ENCODE measurements at regions not wholly inside any gene's neighbourhood (a gene's known extent, or its start where the extent isn't known, plus 50 kb on each side); places are given as distances from the start of the nearest gene placed in this dataset.
"Not testable (repeated sequence)": the region's sequence is repeated elsewhere in the genome, so short reads cannot be mapped to it uniquely, and the experiment has no call there.

DNA sequence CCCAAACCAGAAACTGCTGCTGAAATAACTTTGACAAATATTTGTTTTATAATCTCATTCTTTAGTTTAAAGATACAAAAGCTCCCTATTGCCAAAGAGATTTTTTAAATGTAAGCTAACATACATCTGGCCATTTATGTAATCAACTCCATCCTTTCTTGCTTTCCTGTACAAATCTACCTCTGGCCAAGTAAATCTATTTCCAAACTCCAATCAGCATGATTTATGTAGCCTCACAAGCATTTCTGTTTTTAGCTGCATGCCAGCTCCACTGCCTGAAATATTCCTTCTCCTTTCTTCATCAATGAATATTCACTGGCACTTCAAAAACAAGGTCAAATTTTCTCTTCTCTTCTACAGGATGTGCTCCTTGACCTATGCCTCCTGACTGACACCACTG is 80.0 kb downstream of the SHOX2 start:
- DNase-seq = no peak

DNA sequence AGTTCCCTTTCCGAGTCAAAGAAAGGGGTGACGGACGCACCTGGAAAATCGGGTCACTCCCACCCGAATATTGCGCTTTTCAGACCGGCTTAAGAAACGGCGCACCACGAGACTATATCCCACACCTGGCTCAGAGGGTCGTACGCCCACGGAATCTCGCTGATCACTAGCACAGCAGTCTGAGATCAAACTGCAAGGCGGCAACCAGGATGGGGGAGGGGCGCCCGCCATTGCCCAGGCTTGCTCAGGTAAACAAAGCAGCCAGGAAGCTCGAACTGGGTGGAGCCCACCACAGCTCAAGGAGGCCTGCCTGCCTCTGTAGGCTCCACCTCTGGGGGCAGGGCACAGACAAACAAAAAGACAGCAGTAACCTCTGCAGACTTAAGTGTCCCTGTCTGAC is 86.3 kb downstream of the SHOX2 start:
- not testable (repeated sequence) for DNase-seq

DNA sequence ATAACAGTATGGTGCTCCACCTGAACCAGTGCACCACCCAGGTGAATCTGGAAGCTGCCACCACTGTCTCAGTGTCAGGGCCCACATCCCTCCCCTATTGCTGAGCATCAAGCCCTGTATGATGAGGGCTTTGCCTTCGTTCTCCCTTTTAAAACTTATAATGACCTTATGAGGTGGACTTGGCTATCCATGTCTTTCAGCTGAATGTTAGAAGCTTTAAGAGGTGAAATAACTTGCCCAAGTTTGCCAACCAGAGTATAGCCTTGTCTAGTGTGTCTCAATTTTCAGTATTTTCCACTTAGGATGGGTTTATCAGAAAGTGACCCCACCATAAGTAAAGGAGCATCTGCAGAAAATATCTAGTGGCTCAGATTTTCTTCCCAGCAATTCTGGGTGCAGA is 87.8 kb downstream of the SHOX2 start:
- no peak for DNase-seq

- DNase-seq = no peak
Measured at GRCh38 chr3:158012901-158013300, 93.3 kb downstream of the SHOX2 start.

DNA sequence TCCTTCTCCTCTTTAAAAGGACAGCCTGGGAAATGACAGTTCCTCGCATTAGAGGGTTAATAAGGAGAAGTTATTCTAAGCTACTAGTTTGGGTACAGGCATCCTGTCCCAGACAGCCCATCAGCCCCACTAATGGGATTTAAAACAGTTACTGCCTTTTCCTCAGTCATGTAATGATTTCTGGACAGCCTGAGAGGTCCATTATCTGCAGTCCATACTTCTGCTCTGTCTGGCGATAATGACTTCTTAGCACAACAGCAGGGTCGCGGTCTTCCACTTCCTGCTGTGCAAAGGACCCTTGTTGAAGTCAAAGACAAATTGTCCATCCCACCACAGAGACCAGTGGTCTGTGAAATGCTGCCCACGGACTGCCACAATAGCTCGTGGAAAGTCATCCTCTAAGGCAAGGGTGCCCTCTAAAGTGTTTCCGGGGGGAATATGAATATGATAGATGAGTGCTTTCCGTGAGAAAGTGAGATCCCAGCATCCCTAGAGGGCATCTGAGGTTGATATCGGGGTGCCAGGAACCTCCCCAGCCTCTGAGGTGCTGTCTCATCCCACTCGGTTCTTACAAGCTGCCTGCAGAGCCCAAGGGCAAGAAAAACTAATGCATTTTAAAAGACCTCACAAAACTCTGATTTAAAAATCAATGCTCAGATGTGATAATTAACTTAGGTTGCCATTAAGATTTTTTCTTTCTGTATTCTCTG is 100.7 kb downstream of the SHOX2 start:
- no peak for DNase-seq

GRCh38 chr3:157999246-157999645 is 107.0 kb downstream of the SHOX2 start:
- no peak for DNase-seq

DNA sequence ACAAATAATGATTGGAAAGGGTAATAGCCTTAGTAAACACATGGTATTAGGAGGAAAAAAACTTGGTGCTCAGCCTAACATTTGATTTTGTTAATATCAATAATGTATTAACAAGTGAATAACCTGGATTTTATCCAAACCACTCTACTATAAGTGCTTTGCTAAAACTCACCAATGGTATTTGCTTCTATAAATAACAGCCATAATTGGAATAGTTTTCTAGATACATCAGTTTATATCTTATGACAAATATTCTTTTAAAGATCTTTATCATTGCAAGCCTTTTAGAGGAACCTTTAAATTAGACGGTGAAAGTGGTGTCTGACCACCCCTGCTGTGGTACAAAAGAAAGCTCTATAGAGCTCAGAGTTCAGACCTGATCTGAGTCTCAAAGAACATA is 123.9 kb downstream of the SHOX2 start:
- DNase-seq = no peak

GRCh38 chr3:157981819-157982218 is 124.4 kb downstream of the SHOX2 start:
- no peak for DNase-seq

GRCh38 chr3:157979022-157979421 is 127.2 kb downstream of the SHOX2 start:
- no peak for DNase-seq

GRCh38 chr3:157961665-157962064 is 144.6 kb downstream of the SHOX2 start:
- no peak for DNase-seq

DNA sequence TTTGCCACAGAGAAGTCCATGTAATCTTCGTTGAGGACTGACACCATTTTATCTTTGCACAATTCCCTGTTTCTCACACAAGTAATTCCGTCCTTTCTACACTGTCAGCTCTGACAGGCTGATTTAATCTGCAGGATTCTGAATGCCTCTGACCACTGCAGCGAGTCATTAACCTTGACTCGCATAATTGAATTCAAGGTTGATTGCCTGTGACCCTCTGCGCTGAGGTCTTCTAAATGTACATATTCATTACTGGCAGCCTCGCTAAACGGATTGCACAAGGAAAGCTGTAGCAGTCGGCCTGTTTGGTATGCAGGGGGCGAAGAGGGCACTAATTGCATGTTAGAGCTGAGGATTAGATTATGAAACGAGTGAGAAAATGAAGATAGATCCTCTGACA is 147.8 kb downstream of the SHOX2 start:
- no peak for DNase-seq

DNA sequence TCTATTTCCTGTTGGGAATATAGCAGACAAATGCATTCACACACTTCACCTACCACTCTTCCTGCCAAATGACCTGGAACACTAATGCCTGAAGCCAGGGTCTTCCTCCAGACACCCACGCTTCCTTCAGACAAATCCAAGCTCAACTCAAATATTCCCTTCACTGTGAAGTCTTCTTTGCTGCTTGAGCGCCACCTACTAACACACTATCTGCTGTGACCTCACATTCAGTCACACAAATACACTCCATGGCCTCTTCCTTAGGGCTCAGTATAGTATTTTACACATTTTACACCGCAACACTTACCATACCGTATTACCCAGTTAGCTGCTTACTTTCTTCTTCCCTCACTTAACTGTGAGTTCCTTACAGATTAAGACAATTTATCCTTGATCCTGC is 149.4 kb downstream of the SHOX2 start:
- no peak for DNase-seq

DNA sequence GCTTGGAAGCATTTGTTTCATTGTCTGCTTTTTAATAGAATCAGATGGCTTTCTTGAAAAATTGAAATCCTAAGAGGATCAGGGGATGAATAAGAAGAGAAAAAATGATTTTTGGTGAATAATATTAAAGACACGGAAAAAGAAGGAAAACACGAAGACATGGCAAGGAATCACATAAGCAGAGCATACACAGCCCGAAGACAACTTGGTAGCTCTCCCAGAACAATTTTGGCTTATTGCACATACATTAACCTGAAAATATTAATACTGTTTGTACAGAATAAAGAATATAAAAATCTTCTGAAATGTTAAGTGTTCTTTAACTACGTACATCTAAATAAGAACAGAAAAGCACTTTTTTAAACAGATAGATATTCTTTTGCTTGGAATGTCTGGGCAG is 150.0 kb downstream of the SHOX2 start:
- no peak for DNase-seq

DNA sequence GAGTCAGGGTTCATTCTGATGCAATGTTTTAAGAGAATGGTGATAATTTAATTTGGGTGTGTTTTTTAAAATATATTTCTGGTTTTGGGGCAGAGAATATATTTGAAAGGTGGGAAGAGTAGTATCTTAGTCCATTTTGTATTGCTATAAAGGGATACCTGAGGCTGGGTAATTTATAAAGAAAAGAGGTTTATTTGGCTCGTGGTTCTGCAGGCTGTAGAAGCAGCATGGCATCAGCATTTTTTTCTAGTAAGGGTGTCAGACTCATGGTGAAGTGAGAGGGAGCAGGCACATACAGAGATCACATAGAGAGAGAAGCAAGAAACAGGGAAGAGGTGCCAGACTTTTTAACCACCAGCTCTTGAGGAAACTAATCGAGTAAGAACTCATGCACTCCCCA is 152.7 kb downstream of the SHOX2 start:
- no peak for DNase-seq

- DNase-seq = no peak
Measured at GRCh38 chr3:157948605-157949383, 157.4 kb downstream of the SHOX2 start.

GRCh38 chr3:157939166-157939565 is 167.1 kb downstream of the SHOX2 start:
- no peak for DNase-seq

GRCh38 chr3:157938154-157938779 is 168.0 kb downstream of the SHOX2 start:
- DNase-seq = no peak

GRCh38 chr3:157931517-157931916 is 174.7 kb downstream of the SHOX2 start:
- DNase-seq = no peak

- DNase-seq = no peak
Measured at GRCh38 chr3:157930000-157930780, 176.0 kb downstream of the SHOX2 start.

- DNase-seq = no peak
Measured at GRCh38 chr3:157926822-157927221, 179.4 kb downstream of the SHOX2 start.

- no peak for DNase-seq
Measured at GRCh38 chr3:157922614-157923013, 183.6 kb downstream of the SHOX2 start.

- no peak for DNase-seq
Measured at GRCh38 chr3:157921811-157922210, 184.4 kb downstream of the SHOX2 start.
